AG04450 (cell line): ENCODE measurements at regions not wholly inside any gene's neighbourhood (a gene's known extent, or its start where the extent isn't known, plus 50 kb on each side); places are given as distances from the start of the nearest gene placed in this dataset.

Experiments used
- CTCF ChIA-PET: fragments of 300-600, 350-600 bp; formaldehyde crosslinking; extraction: SDS; loops from one replicate; lab custom pipeline; 2022; ENCODE audit warnings: antibody characterized with exemption, inconsistent platforms; lab: Charles Lee
- POLR2A ChIA-PET: fragments of 350-600 bp; formaldehyde crosslinking; extraction: SDS; loops from one replicate; lab custom pipeline; 2021; ENCODE audit warnings: antibody characterized with exemption, inconsistent platforms; lab: Yijun Ruan, JAX
- DNase-seq: peaks from one replicate; pipeline ENCODE4 v3.0.0-alpha.2; 2011; ENCODE audit warnings: low read depth, low spot score
- H3K27ac ChIP-seq: one replicate; pipeline ENCODE4 v1.5.1; 2012; ENCODE audit warnings: low read depth, low read length, control low read depth
- H3K27me3 ChIP-seq: one replicate; pipeline ENCODE4 v1.6.0; 2012; ENCODE audit warnings: low read length; ENCODE audit not compliant: control insufficient read depth, insufficient read depth
- H3K4me3 ChIP-seq: 2 replicates; pipeline ENCODE4 v1.5.1; 2011; ENCODE audit warnings: mild to moderate bottlenecking, low read depth, low read length, control low read depth
- H3K9me3 ChIP-seq: 2 replicates; pipeline ENCODE4 v1.5.1; 2012; ENCODE audit warnings: low read length; ENCODE audit not compliant: control insufficient read depth, insufficient read depth
- CTCF ChIP-seq: IDR thresholded peaks from 2 replicates; pipeline ENCODE4 v1.5.1; 2011; ENCODE audit warnings: low read depth, low read length, control low read depth, inconsistent platforms

- Histone ChIP-seq H3K27me3 (no peaks in the 10 kb centered on the region), H3K9me3 (no peaks in the 10 kb centered on the region), H3K27ac (no peak overlapping the region), H3K4me3 (no peak overlapping the region)
- CTCF ChIA-PET, result no interaction called here
- DNase-seq, result no peak
- no peak for TF ChIP-seq CTCF
- POLR2A ChIA-PET, result no interaction called here
Measured at GRCh38 chr4:96356591-96357370, 516.9 kb downstream of the PDHA2 start.

GRCh38 chr4:96366632-96367031 is 526.7 kb downstream of the PDHA2 start:
- DNase-seq, result no peak
- CTCF ChIA-PET, result no interaction called here
- Histone ChIP-seq H3K27ac (no peak overlapping the region), H3K9me3 (peaks cover 8% of the 10 kb centered on the region; the same call in 1 of the 2 replicates), H3K27me3 (no peaks in the 10 kb centered on the region), H3K4me3 (no peak overlapping the region)
- TF ChIP-seq CTCF, result no peak
- POLR2A ChIA-PET, result no interaction called here

GRCh38 chr4:96375367-96375766 is 535.5 kb downstream of the PDHA2 start:
- TF ChIP-seq CTCF, result no peak
- H3K9me3 ChIP-seq, result peaks cover 8% of the 10 kb centered on the region; the same call in 1 of the 2 replicates
- no peak for DNase-seq
- no peak overlapping the region for H3K4me3 ChIP-seq
- ChIA-PET CTCF (no interaction called here), POLR2A (no interaction called here)
- no peak overlapping the region for H3K27ac ChIP-seq
- no peaks in the 10 kb centered on the region for H3K27me3 ChIP-seq

- no peak for TF ChIP-seq CTCF
- CTCF ChIA-PET, result no interaction called here
- no peak overlapping the region for H3K27ac ChIP-seq
- H3K27me3 ChIP-seq, result no peaks in the 10 kb centered on the region
- no peak for DNase-seq
- peaks cover 8% of the 10 kb centered on the region for H3K9me3 ChIP-seq
- no peak overlapping the region for H3K4me3 ChIP-seq
- POLR2A ChIA-PET, result no interaction called here
Measured at GRCh38 chr4:96379524-96379923, 539.6 kb downstream of the PDHA2 start.

GRCh38 chr4:96380106-96380505 is 540.2 kb downstream of the PDHA2 start:
- Histone ChIP-seq H3K9me3 (peaks cover 8% of the 10 kb centered on the region), H3K27me3 (no peaks in the 10 kb centered on the region), H3K27ac (no peak overlapping the region), H3K4me3 (no peak overlapping the region)
- no peak for TF ChIP-seq CTCF
- ChIA-PET POLR2A (no interaction called here), CTCF (no interaction called here)
- DNase-seq, result no peak
